HG03565 (cell line): ENCODE measurements at regions not wholly inside any gene's neighbourhood (a gene's known extent, or its start where the extent isn't known, plus 50 kb on each side); places are given as distances from the start of the nearest gene placed in this dataset.

ENCODE experiments used
- ATAC-seq: cut with Tn5 transposase; IDR thresholded peaks from one replicate; pipeline ENCODE4 v1.9.1; 2021; ENCODE audit warnings: mild to moderate bottlenecking, moderate library complexity; ENCODE audit not compliant: unreplicated experiment

DNA sequence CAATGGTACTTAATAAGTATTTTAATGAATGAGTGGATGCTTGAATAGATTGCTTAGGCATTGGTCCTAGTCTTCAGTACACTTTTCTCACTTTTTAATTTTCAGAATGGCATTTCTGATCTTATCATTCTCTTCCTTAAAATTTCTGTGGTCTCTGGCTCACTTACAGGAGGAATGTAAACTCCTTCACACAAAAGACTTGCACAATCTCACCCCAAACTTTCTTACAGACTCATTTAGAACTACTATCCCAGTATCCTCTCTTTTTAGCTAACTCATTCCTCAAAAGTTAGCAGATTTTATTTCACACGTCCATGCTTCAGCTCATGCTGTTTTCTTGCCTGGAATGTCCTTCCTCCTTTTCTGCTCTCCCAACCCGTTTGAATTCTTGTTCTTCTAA is 350.1 kb downstream of the GRXCR1 start:
- no peak for ATAC-seq

DNA sequence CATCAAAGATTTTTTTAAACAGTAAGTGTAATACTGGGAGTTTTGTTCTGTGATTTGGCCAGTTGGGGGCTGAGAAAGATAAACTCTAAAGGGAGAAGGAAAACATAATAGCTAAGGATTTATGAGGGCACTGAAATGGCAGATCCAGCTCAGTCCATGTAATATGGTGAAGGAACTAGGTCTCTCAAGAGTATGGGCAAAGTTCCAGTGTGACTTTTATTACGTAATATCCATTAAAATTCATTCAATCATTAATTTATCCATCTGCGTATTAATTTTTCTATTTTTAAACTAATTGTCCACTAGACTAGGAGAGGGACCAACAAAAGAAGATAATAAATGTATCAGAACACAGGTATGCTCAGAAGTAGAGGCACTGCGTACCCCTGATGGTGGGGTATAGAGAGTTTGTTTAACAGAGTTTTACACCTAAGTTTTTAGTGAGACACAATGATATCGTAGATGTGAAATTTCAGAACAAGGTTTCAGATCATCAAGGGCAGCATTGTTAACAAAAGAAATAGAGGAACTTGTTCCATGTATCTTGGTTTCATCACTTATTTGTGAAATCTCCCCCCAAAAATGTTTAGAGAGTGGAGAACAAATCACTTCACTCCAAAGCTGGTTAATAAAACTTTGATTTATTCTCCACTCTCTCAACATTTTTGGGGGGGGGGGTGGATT is 351.1 kb downstream of the GRXCR1 start:
- ATAC-seq: no peak

DNA sequence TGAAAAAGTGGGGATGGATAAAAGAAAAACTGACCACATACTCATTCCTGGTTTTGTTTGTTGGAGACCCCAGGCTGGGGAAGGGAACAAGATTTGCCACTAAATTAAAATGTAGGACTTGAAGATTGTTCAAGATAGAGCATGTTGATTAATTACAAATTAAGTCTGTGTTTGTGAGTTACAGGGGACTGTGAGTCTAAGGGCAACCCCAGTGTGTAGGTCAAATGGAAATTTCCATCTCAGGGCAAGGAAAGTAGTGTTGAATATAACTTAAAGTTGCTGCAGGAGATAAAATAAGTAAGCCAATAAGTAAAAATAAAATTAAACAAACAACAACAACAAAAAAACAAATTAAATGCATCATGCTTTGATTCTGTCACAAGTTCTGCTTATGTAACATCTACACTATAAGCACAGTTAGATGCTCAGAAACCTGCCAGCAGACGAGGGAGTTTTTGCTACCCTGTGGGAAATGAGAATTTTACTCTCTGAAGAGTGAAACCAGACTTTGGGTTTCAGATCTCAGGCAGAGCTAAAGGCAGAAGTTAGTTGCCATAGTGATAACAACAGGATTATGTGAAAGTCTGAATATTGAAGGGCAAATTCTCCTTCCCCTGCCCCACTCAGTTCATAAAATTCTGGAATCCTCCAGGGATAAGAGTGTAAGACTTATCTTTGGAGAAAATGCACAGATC is 352.3 kb downstream of the GRXCR1 start:
- peak; percentile 99 for ATAC-seq

DNA sequence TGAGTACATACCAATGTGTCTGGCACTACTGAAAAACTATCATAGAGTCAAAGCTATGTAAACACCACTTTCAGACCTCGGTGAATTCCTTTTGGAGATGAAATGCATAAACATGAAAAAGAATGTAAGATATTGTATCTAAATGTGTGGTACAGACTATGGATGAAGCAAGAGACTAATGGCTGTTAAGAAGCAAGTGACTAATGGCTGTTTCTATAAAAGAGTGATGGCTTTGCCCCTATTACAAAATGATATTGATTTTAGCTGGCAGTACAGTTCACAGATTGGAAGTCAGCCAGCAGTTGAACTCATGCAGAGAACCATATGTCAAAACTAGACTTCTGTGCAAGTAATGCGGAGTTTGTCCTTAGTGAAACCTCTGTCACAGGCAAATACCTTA is 359.3 kb downstream of the GRXCR1 start:
- no peak for ATAC-seq

GRCh38 chr4:43253541-43253940 is 361.0 kb downstream of the GRXCR1 start:
- no peak for ATAC-seq

DNA sequence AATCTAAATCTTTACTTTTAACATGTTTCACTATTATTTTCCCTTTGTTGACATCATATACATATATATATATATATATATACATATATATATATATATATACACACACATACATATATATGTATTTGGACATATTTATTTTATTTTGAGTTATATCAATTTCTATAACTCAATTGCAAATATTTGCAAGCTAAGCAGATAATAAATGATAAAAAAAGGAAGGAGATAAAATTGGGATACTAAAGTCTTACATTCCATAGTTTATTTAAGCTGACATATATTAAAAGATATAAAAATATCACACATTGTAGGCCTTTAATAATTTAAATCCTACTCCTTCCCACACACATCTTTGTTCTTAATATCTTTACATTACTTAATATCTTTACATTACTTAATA is 372.2 kb downstream of the GRXCR1 start:
- no peak for ATAC-seq

- ATAC-seq: no peak
Observed at GRCh38 chr4:43271946-43272345, 379.4 kb downstream of the GRXCR1 start.

DNA sequence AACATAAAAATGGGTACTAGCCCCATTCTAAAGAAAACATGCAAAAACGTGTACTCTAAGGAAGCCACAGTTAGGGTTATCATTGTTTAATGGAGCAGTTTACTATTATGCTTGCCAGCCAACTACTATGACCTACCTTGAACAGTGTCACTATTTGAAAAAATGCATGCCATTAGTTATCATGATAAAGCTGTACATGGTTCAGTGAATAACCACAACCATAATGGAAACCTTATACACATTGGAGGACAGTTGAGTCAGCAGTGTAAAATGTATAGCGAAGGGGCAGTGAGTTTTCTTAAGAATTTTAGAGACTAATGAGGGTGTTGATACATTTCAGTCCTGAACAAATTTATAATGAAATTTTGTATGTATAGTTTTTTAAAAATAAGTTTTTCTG is 381.9 kb downstream of the GRXCR1 start:
- no peak for ATAC-seq

DNA sequence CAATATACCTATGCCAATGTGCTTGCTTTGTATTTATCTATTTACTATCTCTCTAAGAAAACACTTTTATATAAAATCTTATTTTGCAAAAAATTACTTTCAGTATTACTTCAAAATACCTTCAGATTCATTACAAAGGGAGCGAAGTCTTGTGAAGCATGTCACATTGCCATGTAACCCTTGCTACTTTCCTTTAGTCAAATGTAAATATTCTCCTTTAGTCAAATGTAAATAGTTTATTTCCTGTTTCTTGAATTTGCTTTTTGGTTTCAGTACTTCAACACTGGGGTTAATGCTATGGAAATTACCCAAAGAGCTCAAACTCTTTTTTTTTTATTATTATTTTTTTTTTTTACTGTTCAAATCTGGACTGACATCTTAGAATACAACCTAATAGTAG is 383.3 kb downstream of the GRXCR1 start:
- ATAC-seq: no peak

GRCh38 chr4:43276321-43276720 is 383.8 kb downstream of the GRXCR1 start:
- no peak for ATAC-seq

GRCh38 chr4:43277003-43277402 is 384.5 kb downstream of the GRXCR1 start:
- no peak for ATAC-seq

GRCh38 chr4:43282534-43282933 is 390.0 kb downstream of the GRXCR1 start:
- ATAC-seq: no peak

GRCh38 chr4:43286137-43286536 is 393.6 kb downstream of the GRXCR1 start:
- no peak for ATAC-seq

- no peak for ATAC-seq
Observed at GRCh38 chr4:43296946-43297528, 404.5 kb downstream of the GRXCR1 start.

- ATAC-seq: no peak
Observed at GRCh38 chr4:43316813-43317212, 424.3 kb downstream of the GRXCR1 start.

- no peak for ATAC-seq
Observed at GRCh38 chr4:43325220-43325967, 432.9 kb downstream of the GRXCR1 start.

DNA sequence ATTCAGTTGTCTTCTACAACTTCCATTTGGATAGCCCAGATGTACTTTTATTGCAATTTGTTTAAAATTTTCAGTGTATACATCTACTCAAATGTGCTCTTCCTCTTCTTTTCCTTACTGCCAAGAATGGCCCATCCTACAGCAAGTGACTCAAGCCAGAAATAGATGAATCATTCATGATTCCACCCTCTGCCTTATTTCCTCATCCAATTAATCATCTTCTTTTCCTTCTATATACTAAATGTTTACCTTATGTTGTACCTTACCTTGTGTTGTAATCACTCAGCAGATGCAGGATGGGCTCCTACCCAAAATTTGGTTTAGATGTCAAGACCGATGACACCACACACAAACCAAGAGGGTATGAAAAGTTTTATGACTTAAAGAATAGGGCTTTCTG is 437.8 kb downstream of the GRXCR1 start:
- no peak for ATAC-seq

- ATAC-seq: no peak
Observed at GRCh38 chr4:43331226-43332051, 438.9 kb downstream of the GRXCR1 start.

- no peak for ATAC-seq
Observed at GRCh38 chr4:43332052-43332425, 439.5 kb downstream of the GRXCR1 start.

DNA sequence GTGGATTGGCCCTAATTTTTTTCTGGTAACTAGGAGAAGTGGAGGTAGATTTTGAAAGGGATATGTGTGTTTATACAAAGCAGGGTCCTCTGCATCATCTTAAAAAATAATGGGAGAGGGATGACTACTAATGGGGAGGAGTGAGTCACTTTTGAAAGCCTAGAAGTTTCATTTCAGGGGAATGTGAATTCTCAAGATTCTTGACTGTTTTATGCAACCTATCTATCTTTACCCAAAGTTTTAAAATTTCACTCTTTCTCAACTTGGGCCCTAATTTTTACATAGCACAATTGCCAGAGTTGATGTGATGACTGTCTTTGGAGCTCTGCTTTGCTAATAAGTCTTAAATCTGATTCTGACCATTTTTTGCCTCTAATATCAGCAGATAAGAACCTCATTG is 445.2 kb downstream of the GRXCR1 start:
- ATAC-seq: no peak

DNA sequence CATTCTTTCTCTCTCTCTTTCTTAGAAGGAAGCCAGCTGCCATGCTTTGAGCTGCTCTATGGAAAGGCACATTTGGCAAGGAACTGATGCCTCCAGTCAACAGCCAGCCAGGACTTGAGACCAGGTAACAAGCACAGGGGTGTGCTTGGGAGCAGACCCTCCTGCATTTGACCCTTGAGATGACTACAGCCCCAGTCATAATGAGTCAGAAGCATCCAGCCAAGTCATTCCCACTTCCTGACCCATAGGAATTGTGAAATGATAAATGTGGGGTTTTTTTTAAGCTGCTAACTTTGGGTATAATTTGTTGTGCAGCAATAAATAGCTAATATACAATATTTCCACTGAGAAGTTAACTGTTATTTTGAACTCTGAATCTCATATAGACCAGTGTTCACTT is 446.9 kb downstream of the GRXCR1 start:
- no peak for ATAC-seq
